ENCODE measurements at regions not wholly inside any gene's neighbourhood (a gene's known extent, or its start where the extent isn't known, plus 50 kb on each side); places are given as distances from the start of the nearest gene placed in this dataset.

GRCh38 chr9:25129537-25129936 is 548.7 kb downstream of the TUSC1 start:
- TF ChIP-seq GATA3 (IDR thresholded peaks at IDR 0.05; ENCODE audit: low read depth, low read length) (no peak), GATA2 (IDR thresholded peaks at IDR 0.05; ENCODE audit: low read depth, low read length) (no peak)

GRCh38 chr9:25121811-25122210 is 556.4 kb downstream of the TUSC1 start:
- TF ChIP-seq GATA2 (IDR thresholded peaks at IDR 0.05; ENCODE audit: low read depth, low read length) = no peak

GRCh38 chr9:25119041-25119440 is 559.2 kb downstream of the TUSC1 start:
- TF ChIP-seq GATA3 (IDR thresholded peaks at IDR 0.05; ENCODE audit: low read depth, low read length) = no peak
- no peak for TF ChIP-seq GATA2 (IDR thresholded peaks at IDR 0.05; ENCODE audit: low read depth, low read length)

GRCh38 chr9:25117791-25118190 is 560.5 kb downstream of the TUSC1 start:
- no peak for TF ChIP-seq GATA2 (IDR thresholded peaks at IDR 0.05; ENCODE audit: low read depth, low read length)
- no peak for TF ChIP-seq GATA3 (IDR thresholded peaks at IDR 0.05; ENCODE audit: low read depth, low read length)

- TF ChIP-seq GATA2 (IDR thresholded peaks at IDR 0.05; ENCODE audit: low read depth, low read length) = no peak
These were observed 548.8 kb upstream of the IZUMO3 start for GRCh38 chr9:25094518-25094917.

GRCh38 chr9:25078202-25078601 is 532.5 kb upstream of the IZUMO3 start:
- TF ChIP-seq GATA3 (IDR thresholded peaks at IDR 0.05; ENCODE audit: low read depth, low read length) (no peak), GATA2 (IDR thresholded peaks at IDR 0.05; ENCODE audit: low read depth, low read length) (no peak)

GRCh38 chr9:25048098-25048724 is 502.5 kb upstream of the IZUMO3 start:
- no peak for TF ChIP-seq GATA2 (IDR thresholded peaks at IDR 0.05; ENCODE audit: low read depth, low read length)
- TF ChIP-seq GATA3 (IDR thresholded peaks at IDR 0.05; ENCODE audit: low read depth, low read length) = no peak

- TF ChIP-seq GATA2 (IDR thresholded peaks at IDR 0.05; ENCODE audit: low read depth, low read length) (no peak), GATA3 (IDR thresholded peaks at IDR 0.05; ENCODE audit: low read depth, low read length) (no peak)
These were observed 484.0 kb upstream of the IZUMO3 start for GRCh38 chr9:25029743-25030142.

- TF ChIP-seq GATA3 (IDR thresholded peaks at IDR 0.05; ENCODE audit: low read depth, low read length) = no peak
- TF ChIP-seq GATA2 (IDR thresholded peaks at IDR 0.05; ENCODE audit: low read depth, low read length) = no peak
These were observed 480.0 kb upstream of the IZUMO3 start for GRCh38 chr9:25025686-25026085.

- TF ChIP-seq GATA2 (IDR thresholded peaks at IDR 0.05; ENCODE audit: low read depth, low read length) (no peak), GATA3 (IDR thresholded peaks at IDR 0.05; ENCODE audit: low read depth, low read length) (no peak)
These were observed 479.5 kb upstream of the IZUMO3 start for GRCh38 chr9:25025156-25025555.

- no peak for TF ChIP-seq GATA3 (IDR thresholded peaks at IDR 0.05; ENCODE audit: low read depth, low read length)
- no peak for TF ChIP-seq GATA2 (IDR thresholded peaks at IDR 0.05; ENCODE audit: low read depth, low read length)
These were observed 472.1 kb upstream of the IZUMO3 start for GRCh38 chr9:25017779-25018178.

GRCh38 chr9:25010027-25010662 is 464.4 kb upstream of the IZUMO3 start:
- TF ChIP-seq GATA2 (IDR thresholded peaks at IDR 0.05; ENCODE audit: low read depth, low read length) (no peak), GATA3 (IDR thresholded peaks at IDR 0.05; ENCODE audit: low read depth, low read length) (no peak)

GRCh38 chr9:25003686-25004085 is 458.0 kb upstream of the IZUMO3 start:
- TF ChIP-seq GATA2 (IDR thresholded peaks at IDR 0.05; ENCODE audit: low read depth, low read length) (no peak), GATA3 (IDR thresholded peaks at IDR 0.05; ENCODE audit: low read depth, low read length) (no peak)

- TF ChIP-seq GATA3 (IDR thresholded peaks at IDR 0.05; ENCODE audit: low read depth, low read length) (no peak), GATA2 (IDR thresholded peaks at IDR 0.05; ENCODE audit: low read depth, low read length) (no peak)
These were observed 440.6 kb upstream of the IZUMO3 start for GRCh38 chr9:24986331-24986730.

GRCh38 chr9:24961762-24962161 is 416.1 kb upstream of the IZUMO3 start:
- TF ChIP-seq GATA3 (IDR thresholded peaks at IDR 0.05; ENCODE audit: low read depth, low read length) = no peak

GRCh38 chr9:24953070-24953469 is 407.4 kb upstream of the IZUMO3 start:
- TF ChIP-seq GATA3 (IDR thresholded peaks at IDR 0.05; ENCODE audit: low read depth, low read length) (no peak), GATA2 (IDR thresholded peaks at IDR 0.05; ENCODE audit: low read depth, low read length) (no peak)

Measured in SH-SY5Y (cell line).